ENCODE measurements at regions not wholly inside any gene's neighbourhood (a gene's known extent, or its start where the extent isn't known, plus 50 kb on each side); places are given as distances from the start of the nearest gene placed in this dataset.

DNA sequence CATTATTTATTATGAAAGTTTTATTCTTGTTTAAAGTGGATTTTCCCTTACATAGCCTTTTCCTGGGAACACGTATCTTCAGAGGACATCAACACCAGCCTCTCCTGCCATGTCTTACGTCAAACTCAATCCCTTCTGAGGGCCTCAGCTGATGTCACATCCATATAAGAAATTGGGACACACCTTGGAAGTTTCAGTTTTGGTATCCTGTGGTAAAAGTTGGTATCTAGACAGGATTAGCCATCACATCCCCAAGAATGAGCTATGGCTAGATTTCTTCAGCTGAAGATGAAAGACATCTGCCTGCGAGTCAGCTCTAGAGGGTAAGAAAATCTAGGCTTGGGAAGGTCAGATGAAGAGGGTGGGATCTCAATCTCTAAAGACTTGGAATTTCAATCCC lies 75.8 kb upstream of the ZNF516 start:
- no peak for TF ChIP-seq POLR2A (IDR thresholded peaks at IDR 0.05)
- TF ChIP-seq, protein P1, sequence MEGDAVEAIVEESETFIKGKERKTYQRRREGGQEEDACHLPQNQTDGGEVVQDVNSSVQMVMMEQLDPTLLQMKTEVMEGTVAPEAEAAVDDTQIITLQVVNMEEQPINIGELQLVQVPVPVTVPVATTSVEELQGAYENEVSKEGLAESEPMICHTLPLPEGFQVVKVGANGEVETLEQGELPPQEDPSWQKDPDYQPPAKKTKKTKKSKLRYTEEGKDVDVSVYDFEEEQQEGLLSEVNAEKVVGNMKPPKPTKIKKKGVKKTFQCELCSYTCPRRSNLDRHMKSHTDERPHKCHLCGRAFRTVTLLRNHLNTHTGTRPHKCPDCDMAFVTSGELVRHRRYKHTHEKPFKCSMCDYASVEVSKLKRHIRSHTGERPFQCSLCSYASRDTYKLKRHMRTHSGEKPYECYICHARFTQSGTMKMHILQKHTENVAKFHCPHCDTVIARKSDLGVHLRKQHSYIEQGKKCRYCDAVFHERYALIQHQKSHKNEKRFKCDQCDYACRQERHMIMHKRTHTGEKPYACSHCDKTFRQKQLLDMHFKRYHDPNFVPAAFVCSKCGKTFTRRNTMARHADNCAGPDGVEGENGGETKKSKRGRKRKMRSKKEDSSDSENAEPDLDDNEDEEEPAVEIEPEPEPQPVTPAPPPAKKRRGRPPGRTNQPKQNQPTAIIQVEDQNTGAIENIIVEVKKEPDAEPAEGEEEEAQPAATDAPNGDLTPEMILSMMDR (IDR thresholded peaks at IDR 0.05) = no peak

Data from right lobe of liver (tissue), 4 donors.